Glutamatergic neuron (in vitro differentiated cells): ENCODE measurements at regions not wholly inside any gene's neighbourhood (a gene's known extent, or its start where the extent isn't known, plus 50 kb on each side); places are given as distances from the start of the nearest gene placed in this dataset.

ENCODE experiments used
- DNase-seq: peaks from one replicate; pipeline ENCODE4 v3.0.0; 2022
- H3K27ac Mint-ChIP-seq: one replicate; pipeline ENCODE4 v1.8.0; 2020; ENCODE audit warnings: mild to moderate bottlenecking, mixed read lengths, inconsistent platforms; ENCODE audit not compliant: unreplicated experiment
- H3K27me3 Mint-ChIP-seq: one replicate; pipeline ENCODE4 v1.8.0; 2020; ENCODE audit warnings: mild to moderate bottlenecking, moderate library complexity, mixed read lengths, inconsistent platforms; ENCODE audit not compliant: unreplicated experiment
- H3K36me3 Mint-ChIP-seq: one replicate; pipeline ENCODE4 v1.8.0; 2020; ENCODE audit warnings: mild to moderate bottlenecking, mixed read lengths, inconsistent platforms; ENCODE audit not compliant: unreplicated experiment
- H3K4me1 Mint-ChIP-seq: one replicate; pipeline ENCODE4 v1.8.0; 2020; ENCODE audit warnings: mild to moderate bottlenecking, low read depth, mixed read lengths, inconsistent platforms; ENCODE audit not compliant: unreplicated experiment
- H3K4me3 Mint-ChIP-seq: one replicate; pipeline ENCODE4 v1.8.0; 2020; ENCODE audit warnings: mild to moderate bottlenecking, mixed read lengths, inconsistent platforms; ENCODE audit not compliant: unreplicated experiment
- H3K9me3 Mint-ChIP-seq: one replicate; pipeline ENCODE4 v1.8.0; 2020; ENCODE audit warnings: mild to moderate bottlenecking, moderate library complexity, mixed read lengths, inconsistent platforms; ENCODE audit not compliant: unreplicated experiment
- CTCF ChIP-seq: fragments of 200-600 bp; sonication (generic); IDR thresholded peaks from one replicate; pipeline ENCODE4 v1.5.0; 2021; ENCODE audit not compliant: partially characterized antibody, unreplicated experiment

GRCh38 chr9:126217797-126218196 is 108.8 kb upstream of the MVB12B start:
- Mint-ChIP-seq H3K9me3 (peaks cover 14% of the 10 kb centered on the region), H3K27me3 (peaks cover 12% of the 10 kb centered on the region), H3K4me1 (peaks cover 27% of the 10 kb centered on the region), H3K36me3 (peaks cover 25% of the 10 kb centered on the region), H3K27ac (no peak overlapping the region), H3K4me3 (no peak overlapping the region)
- TF ChIP-seq CTCF, result no peak
- no peak for DNase-seq

- Mint-ChIP-seq H3K27ac (peak overlapping the region; percentile 49), H3K27me3 (peaks cover 14% of the 10 kb centered on the region), H3K9me3 (peaks cover 14% of the 10 kb centered on the region), H3K4me1 (peaks cover 27% of the 10 kb centered on the region), H3K4me3 (peak overlapping the region; percentile 50), H3K36me3 (peaks cover 25% of the 10 kb centered on the region)
- no peak for DNase-seq
- TF ChIP-seq CTCF, result no peak
These were observed 108.1 kb upstream of the MVB12B start for GRCh38 chr9:126218359-126219125.

- peak overlapping the region; percentile 49 for H3K27ac Mint-ChIP-seq
- H3K27me3 Mint-ChIP-seq, result peaks cover 18% of the 10 kb centered on the region
- no peak for DNase-seq
- peaks cover 27% of the 10 kb centered on the region for H3K4me1 Mint-ChIP-seq
- peaks cover 14% of the 10 kb centered on the region for H3K9me3 Mint-ChIP-seq
- peak overlapping the region; percentile 35 for H3K4me3 Mint-ChIP-seq
- TF ChIP-seq CTCF, result no peak
- peaks cover 24% of the 10 kb centered on the region for H3K36me3 Mint-ChIP-seq
These were observed 107.5 kb upstream of the MVB12B start for GRCh38 chr9:126219166-126219565.

GRCh38 chr9:126219648-126220063 is 107.0 kb upstream of the MVB12B start:
- DNase-seq, result peak; percentile 78
- TF ChIP-seq CTCF, result peak; percentile 11
- Mint-ChIP-seq H3K27me3 (peaks cover 18% of the 10 kb centered on the region), H3K27ac (peak overlapping the region; percentile 76), H3K9me3 (peaks cover 14% of the 10 kb centered on the region), H3K36me3 (peaks cover 22% of the 10 kb centered on the region), H3K4me3 (peak overlapping the region; percentile 35), H3K4me1 (peaks cover 27% of the 10 kb centered on the region)

- no peak for DNase-seq
- TF ChIP-seq CTCF, result no peak
- Mint-ChIP-seq H3K27ac (no peak overlapping the region), H3K9me3 (peaks cover 14% of the 10 kb centered on the region), H3K27me3 (peaks cover 16% of the 10 kb centered on the region), H3K4me3 (no peak overlapping the region), H3K36me3 (peaks cover 12% of the 10 kb centered on the region), H3K4me1 (peaks cover 27% of the 10 kb centered on the region)
These were observed 105.1 kb upstream of the MVB12B start for GRCh38 chr9:126221480-126221879.
